AG08396 (cell line): ENCODE measurements at regions not wholly inside any gene's neighbourhood (a gene's known extent, or its start where the extent isn't known, plus 50 kb on each side); places are given as distances from the start of the nearest gene placed in this dataset.

ENCODE experiments used
- DNase-seq: peaks from one replicate; pipeline ENCODE4 v3.0.0; 2012; ENCODE audit warnings: low spot score, mixed read lengths

GRCh38 chr22:27348634-27349033, 452.9 kb downstream of the MN1 start:
- DNase-seq, result no peak

- no peak for DNase-seq
These were observed 452.1 kb downstream of the MN1 start for GRCh38 chr22:27349456-27349855.

DNA sequence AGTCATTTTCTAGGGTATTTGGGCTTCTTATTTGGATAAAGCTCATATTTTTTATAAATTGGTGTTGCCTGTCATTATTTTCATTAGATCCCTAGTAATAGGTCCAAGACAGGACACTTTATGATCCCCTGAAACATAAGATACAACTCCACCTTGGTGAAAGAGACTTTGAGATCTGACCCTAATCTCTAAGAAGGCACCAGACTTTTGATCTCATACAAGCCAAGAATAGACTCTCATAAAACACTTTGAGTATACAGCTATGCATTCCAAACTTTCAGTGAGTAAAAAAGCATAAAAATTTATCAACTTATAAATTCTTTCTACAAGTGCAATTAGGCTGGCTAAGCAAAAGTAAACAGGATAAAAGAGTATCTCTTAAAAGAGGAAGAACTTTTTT, 451.2 kb downstream of the MN1 start:
- no peak for DNase-seq

GRCh38 chr22:27352426-27352825, 449.1 kb downstream of the MN1 start:
- no peak for DNase-seq

- DNase-seq, result no peak
These were observed 443.3 kb downstream of the MN1 start for GRCh38 chr22:27358096-27358870.

DNA sequence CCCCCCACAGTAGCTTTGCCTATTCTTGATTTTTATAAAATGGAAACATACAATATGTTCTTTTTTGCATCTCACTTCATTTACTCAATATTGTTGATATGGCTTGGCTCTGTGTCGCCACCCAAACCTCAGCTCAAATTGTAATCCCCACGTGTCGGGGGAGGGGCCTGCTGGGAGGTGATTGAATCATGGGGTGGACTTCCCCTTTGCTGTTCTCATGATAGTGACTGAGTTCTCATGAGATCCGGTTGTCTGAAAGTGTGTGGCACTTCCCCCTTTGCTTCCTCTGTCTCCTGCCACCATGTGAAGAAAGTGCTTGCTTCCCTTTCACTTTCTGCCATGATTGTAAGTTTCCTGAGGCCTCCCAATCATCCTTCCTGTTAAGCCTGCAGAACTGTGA, 431.3 kb downstream of the MN1 start:
- no peak for DNase-seq

GRCh38 chr22:27370987-27371386, 430.6 kb downstream of the MN1 start:
- no peak for DNase-seq

DNA sequence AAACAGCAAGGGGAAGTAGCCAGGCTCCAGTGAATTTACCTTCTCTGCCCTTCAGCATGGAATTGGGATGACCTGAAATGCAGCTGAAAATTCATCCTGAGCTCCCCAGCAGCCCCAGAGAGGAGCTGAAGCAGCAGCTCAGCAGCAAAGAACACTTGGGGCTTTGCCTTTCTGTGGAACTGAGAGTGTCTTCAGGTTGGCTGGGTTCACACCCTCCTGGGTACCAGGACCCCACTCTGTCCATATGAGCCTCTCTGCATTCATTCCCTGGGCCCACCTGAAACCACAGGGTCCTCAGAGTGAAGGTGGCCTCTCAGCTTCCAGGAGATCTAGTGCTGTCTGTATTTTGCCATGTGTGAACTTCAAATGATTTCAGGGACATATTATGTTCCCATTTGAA, 429.2 kb downstream of the MN1 start:
- no peak for DNase-seq

GRCh38 chr22:27372969-27373670, 428.4 kb downstream of the MN1 start:
- DNase-seq, result no peak

DNA sequence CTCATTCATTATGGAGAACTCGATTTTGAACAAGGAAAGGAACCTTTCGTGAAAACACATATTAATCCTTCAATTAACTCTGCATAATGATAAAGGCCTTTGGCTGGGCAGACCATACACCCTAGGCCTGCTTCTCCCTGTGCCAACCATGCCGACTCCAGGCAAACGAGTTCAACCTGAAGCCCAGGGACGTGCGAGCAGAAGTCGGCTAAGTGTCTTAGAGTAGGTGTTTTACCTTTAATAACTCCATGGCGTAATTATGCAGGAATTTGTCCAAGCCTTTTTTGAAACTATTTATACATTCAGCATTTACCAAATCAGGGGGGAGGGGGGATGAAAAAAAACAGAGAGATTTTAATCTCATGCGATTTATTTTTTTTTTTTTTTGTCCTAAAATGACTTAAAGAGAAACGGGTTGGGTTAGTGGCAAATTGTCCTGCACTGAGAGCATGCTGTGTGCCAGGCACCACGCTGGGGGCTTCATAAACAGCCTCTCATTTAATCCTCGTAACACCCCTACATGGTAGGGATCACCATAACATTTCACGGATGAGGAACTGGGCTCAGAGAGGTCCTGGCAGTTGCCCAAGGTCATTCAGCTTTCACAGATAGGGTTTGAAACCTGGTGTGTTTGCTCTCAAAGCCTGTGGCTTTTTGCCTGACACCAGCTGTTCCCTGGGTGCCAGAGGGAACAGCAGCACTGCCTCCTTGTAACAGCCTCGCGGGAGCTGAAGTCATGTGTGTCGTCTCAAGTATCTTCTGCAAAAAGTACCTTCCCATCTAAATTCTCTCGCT, 423.9 kb downstream of the MN1 start:
- DNase-seq, result no peak

DNA sequence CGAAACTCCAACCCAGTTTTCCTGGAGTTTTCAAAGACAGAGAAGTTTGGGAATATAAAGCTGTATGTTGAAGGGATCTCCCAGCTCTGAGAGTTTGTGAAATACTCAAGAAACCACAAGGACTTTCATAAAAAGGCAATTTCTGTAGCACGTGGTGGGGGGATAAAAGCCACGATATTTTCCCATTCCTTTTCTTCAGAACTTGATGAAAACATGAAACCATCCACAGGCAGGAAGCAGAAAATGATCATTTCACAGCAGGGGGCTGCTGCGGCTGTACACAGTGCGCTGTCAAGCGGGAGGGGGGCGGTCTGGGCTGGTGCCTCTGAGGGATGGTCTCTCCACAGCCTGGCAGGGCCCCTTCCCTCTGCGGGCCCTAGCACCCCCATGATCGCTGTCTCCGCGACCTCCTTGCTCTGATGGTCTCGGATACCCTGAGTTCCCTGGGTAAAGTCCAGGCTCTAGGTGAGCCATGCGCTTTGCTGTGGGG, 423.2 kb downstream of the MN1 start:
- DNase-seq, result no peak

- DNase-seq, result no peak
These were observed 422.6 kb downstream of the MN1 start for GRCh38 chr22:27378995-27379394.

DNA sequence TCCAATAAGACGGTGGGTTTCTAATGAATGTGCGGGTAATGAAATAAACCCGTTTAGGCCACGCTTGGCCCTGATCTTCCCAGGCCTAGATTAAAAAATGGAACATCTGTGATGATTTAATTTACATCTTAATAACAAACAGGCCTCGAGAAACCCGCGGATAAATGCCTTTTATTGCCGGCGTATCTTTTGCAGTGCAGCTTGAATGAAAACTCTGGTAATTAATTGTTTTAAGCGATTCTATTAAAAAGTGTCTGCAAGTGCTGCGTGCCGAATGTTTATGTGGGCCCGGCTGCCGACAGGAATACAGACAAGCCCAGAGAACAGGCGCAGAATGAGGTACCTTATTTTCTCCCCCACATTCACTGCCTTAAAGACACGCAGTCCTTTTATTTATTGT, 420.7 kb downstream of the MN1 start:
- no peak for DNase-seq

DNA sequence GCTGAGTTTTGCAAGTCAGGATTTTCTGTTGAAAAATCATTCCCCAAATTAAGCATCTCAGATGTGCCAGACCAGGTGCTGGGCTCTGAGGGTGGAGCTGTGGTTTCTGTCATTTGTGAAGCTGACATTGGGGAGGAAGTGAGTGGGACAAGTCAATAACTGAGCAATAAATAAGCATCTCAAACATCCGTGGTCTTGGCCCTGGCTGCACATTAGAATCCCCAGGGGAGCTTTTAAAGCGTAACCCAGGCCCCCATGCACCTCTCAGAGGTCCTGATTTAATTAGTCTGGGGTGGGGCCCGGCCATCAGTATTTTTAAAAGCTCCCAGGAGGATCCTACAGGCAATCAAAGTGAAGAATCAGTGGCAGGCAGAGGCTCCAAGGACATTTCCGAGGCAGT, 420.0 kb downstream of the MN1 start:
- no peak for DNase-seq

GRCh38 chr22:27381960-27382742, 419.4 kb downstream of the MN1 start:
- no peak for DNase-seq

GRCh38 chr22:27382947-27383346, 418.6 kb downstream of the MN1 start:
- DNase-seq, result no peak

- no peak for DNase-seq
These were observed 417.7 kb downstream of the MN1 start for GRCh38 chr22:27383896-27384295.

GRCh38 chr22:27385261-27385998, 416.1 kb downstream of the MN1 start:
- DNase-seq, result no peak

- no peak for DNase-seq
These were observed 415.4 kb downstream of the MN1 start for GRCh38 chr22:27386186-27386585.

- DNase-seq, result no peak
These were observed 414.0 kb downstream of the MN1 start for GRCh38 chr22:27387561-27387960.

DNA sequence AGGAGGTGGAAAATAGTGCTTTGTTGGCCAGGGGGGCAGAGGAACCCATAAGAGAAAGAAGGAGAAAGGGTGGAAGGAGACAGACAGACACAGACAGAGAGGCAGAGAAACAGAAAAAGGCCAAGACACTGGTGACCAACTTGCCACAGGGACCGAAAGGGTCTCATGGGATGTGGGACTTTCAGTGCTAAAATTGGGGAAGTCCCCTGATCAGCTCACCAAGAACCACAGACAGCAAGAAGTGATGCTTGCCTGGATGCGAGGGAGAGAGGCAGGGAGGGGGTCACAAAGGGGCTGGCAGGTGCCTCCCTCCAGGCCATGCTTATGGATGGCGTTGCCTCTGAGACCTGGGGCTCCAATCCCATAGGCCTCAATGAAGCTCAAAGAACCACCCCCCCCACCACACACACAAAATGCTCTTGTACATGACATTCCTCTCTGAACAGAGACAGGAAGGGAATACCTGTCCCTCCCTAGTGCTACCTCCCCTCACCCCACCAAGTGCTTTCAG, 413.4 kb downstream of the MN1 start:
- DNase-seq, result no peak
